OCI-LY3 (cell line): ENCODE measurements at regions not wholly inside any gene's neighbourhood (a gene's known extent, or its start where the extent isn't known, plus 50 kb on each side); places are given as distances from the start of the nearest gene placed in this dataset.

Experiments used
- EZH2phosphoT487 ChIP-seq: fragments of 200-600 bp; shearing (Covaris generic); IDR thresholded peaks from 2 replicates; pipeline ENCODE4 v1.6.1; 2018; ENCODE audit warnings: antibody characterized with exemption, mixed run types, low read depth
- TF ChIP-seq, protein P1 (sequence below): fragments of 200-600, 300-600 bp; sonication (generic); IDR thresholded peaks from 2 replicates; pipeline ENCODE4 v1.5.1; 2014; ENCODE audit warnings: antibody characterized with exemption, low read length, low read depth

- TF ChIP-seq, protein P1, sequence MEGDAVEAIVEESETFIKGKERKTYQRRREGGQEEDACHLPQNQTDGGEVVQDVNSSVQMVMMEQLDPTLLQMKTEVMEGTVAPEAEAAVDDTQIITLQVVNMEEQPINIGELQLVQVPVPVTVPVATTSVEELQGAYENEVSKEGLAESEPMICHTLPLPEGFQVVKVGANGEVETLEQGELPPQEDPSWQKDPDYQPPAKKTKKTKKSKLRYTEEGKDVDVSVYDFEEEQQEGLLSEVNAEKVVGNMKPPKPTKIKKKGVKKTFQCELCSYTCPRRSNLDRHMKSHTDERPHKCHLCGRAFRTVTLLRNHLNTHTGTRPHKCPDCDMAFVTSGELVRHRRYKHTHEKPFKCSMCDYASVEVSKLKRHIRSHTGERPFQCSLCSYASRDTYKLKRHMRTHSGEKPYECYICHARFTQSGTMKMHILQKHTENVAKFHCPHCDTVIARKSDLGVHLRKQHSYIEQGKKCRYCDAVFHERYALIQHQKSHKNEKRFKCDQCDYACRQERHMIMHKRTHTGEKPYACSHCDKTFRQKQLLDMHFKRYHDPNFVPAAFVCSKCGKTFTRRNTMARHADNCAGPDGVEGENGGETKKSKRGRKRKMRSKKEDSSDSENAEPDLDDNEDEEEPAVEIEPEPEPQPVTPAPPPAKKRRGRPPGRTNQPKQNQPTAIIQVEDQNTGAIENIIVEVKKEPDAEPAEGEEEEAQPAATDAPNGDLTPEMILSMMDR, result no peak
- no peak for TF ChIP-seq EZH2phosphoT487
These were observed 627.9 kb upstream of the TBX3 start for GRCh38 chr12:115311875-115312274.
